NCI-H146 (cell line): ENCODE measurements at regions not wholly inside any gene's neighbourhood (a gene's known extent, or its start where the extent isn't known, plus 50 kb on each side); places are given as distances from the start of the nearest gene placed in this dataset.

Source experiments
- DNase-seq: peaks from one replicate; lab custom pipeline; 2025; lab: John Stamatoyannopoulos, UW

DNA sequence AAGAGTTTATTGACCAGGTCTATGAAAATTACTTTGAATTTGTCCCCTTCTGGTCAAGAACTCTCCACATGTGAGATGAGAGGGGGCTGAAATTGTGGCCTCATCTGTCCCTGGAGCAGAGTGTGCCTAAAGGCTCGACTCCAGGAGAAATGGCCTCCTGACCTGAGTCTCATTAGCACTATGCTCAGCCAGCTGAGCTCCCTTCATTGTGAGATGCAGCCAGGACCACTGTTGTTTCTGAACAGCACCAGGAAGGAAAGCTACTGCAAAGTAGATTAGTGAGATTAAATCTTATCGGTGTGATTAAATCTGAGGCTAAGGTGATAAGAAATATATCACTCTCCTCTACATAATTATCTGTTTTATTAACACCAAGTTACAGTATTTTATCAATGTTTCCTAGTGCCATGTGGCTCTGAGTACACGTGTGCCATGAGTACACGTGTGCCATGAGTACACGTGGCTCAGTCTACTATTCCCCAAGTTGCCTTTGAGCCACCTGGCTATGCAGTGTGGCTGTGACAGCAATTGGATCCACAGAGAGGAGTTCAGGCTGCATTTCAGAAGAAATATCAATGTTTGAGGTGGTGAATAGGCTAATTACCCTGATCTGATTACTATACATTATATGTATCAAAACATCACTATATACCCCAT, 126.9 kb downstream of the IPMK start:
- DNase-seq: no peak

DNA sequence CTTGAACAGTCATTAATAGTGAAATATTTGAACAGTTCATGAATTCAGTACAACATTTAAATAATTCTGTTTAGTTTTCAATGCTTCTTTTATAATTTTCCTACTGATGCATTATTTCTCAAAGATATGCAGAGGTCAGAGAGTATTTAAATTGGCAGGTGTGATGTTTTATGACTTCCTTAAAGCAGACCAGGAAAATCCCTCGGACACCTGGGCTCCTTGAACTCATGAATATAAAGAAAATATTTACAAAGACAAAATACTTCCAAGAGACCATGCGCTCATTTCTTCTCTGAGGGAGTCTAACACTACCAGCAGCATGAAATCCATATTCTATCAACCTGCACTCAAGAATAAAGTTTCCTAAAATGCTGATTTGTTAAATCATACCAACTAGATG, 127.6 kb downstream of the IPMK start:
- DNase-seq: no peak

DNA sequence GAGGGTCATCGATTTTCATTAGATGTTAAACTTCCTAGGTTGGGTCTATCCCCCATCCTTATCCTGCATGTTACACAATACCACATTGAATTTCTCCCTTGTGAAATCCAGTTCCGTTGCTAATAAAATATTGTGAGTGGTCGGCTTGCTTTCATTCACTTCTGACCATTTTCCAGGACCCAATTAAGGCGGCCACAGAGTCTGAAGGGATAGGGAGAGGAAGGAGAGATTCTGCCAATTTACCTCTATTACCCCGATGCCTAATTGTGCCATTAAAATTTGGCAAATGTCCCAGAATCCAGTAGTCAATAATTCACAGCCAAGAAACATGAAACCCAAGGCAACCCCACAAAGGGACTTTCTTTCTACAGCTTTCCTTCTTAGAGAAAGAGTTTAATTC, 129.9 kb downstream of the IPMK start:
- peak; percentile 80 for DNase-seq

DNA sequence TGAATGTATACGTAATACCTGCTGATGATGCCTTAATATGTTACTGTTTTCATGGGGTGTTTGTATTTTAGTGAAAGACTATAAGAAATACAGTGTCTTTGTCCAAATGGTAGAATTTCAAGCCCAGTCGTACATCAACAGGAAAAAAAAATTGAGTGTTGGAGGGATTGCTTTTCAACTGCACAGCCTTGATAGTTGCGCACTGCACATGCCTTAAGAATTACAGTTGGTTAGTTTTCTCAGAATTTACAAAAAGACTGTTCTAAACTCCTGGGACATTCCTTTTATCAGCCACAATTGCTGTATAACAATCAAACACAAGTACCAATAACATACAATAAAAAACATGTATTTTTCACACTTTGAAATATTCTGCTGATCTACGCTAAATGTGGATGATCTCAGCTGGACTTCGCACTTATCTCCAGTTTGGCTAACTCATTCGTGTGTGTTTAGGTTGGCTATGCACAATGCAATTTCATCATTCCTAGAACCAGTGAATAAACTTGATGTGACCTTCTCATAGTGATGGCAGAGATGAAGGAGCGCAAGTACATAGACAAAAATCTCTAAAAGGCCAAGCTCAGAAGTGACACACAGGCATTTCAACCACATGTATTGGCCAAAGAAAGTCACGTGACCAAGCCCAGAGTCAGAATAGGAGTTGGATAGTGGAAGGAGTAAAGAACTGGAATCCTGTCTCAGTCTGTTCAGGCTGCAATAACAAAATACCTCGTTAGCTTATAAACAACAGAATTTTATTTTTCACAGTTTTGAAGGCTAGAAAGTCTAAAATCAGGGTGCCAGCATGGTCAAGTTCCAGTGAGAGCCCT, 152.3 kb downstream of the IPMK start:
- no peak for DNase-seq

DNA sequence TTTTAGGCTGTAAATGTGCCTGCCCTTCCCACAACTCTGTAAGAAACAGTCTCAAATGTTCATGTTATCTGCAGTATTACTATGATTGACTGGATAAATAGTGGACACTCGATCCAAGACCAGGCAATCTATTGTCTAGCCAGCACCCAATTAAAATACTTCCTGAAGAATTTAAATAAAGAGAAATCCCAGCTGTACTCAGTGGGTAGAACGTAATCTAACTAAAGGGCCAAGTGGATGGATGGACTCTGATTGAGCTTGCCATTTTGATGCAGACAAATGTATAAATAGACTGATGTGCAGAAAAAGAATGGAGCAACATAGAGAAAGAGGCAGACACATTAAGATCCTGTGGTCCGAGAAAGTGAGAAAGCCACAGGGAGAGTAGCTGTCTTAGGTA, 158.0 kb downstream of the IPMK start:
- DNase-seq: no peak

DNA sequence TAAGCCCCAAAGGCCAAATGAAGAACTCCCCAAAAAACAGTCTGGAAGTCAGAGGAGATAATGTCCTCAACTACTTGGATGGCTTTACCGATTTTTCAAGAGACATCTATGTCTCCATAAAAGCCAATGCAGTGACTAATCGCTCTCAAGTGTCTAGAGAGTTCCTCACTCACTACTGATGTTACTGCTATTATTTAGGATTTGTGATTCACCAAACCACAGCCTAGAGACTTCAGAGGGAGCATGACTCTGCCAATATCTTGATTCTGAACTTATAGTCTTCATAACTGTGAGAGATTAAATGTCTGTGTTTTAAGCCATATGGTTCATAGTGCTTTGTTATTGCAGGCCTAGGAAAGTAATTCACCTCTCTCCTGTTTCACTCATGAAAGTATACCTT, 160.2 kb downstream of the IPMK start:
- no peak for DNase-seq

DNA sequence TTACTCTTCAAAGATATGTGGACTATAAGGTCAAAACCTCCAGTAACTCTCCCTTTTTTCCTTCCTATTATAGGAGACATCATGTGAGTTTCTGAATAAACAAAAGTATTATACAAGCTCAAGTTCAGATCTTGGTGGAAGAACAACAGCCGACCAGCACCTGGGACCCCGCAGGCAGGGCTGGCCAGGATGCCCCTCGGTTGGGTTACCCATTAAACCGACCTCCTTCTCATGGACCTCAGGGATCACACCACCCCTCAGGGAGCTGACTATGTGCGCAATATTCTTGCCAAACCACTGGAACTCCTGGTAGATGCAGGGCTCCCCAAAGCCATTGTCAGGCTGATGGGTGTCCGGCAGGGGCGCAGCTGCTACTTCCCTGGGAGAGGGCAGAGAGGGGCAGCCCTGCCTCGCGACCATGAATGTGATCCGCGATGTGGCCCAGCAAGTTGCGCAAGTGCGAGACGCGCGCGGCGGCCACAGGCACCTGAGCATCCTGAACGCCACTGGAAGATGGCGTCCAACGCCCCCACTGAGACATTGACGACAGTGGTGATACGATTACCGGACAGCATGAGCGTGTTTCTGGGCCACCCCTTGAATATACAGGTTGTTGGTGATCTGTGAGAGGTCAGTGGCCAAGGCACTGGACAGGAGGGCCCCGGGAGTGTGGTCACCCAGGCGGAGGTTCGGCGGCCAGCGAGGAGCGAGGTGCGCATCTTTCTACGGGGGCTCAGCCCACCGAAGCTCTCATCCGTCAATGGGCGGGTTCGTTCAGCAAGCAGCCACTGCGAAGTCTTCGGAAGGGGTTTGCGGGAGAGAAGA, 161.3 kb downstream of the IPMK start:
- DNase-seq: no peak

DNA sequence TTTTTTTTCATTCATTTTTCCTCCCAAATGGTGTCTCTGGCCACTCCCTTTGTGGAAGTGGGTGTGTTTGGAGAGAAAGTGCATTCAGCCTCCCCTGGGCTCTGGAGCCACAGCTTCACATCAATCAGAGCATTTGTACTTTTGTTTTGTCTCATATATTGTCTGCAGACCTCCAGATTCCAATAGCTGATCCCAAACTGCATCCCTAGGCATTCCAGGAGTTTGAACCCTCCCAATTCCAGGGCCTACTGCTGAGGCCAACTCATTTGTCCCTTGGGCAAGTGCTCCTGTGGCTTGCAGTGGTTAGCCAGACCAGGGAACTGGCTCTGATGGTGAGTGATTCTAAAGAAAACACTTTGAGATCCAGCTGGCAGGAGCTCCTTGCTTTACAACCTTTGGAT, 163.3 kb downstream of the IPMK start:
- DNase-seq: no peak

DNA sequence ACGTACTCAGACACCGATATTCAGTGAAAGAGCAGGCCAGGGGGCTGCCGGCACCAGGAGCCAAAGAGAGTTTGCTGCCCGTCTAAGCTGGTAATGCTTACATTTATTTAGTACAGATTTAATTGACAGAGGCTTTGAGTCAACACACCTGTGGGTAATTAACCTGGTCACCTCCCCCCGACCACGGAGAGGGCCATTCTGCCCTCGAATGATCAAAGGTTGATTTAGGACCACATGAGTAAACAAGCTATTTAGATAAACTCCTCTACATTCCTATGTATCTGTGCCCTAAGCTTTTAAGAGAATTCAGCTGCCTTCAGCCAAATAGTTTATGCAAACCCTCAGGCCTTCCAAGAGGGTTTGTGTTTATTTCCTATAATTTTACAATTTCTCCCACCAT, 164.8 kb downstream of the IPMK start:
- DNase-seq: no peak

DNA sequence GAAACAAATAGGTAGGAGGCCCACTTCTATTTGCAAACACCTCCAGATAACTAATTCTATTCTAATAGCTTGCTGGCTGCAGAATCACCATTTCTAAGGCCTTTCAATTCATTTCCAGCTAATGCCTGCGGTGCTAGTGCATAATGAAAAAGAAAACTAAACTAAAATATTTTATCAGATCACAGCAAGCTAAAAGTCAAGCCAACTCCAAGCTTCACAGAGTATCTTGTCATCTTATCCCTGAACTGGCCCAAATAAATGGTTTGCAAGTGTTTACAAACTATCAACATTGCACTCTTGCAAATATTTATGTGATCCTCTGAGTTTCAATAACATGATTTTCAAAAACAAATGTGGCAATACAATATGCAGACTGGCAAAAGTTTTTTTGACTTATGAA, 166.0 kb downstream of the IPMK start:
- DNase-seq: no peak

DNA sequence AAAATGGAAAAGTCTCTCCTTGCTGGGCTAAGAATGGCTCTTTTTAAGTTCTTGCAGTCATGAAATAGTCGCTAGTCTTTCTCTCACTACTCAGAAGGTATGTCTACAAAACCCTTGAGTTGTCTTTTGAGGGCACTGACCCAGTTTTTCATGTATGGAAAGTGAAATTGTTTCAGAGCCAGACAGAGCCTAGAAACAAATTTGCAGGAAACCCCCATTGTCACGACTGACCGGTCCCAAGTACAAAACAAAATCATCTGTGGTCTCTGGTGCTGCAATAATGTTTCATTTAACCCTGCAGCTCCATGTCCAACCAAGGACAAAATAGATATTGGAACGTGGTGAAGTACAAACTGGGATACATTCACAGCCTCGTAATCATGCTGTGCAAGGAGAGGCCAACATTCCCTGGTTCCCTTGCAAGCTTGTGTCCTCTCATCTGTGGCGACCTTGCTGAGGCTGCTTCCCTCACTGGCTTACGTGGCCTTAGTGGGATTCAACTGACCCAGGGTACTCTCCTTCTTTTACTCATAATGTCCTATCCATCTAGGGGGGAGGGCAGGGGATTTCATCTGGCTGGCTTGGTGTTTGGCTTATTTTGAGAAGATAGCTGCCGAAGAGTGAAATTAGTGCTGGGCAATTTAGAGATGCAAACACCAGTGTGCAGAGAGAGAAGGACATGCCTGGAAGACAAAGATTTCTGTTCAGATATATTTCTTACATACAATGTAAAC, 172.5 kb downstream of the IPMK start:
- no peak for DNase-seq

DNA sequence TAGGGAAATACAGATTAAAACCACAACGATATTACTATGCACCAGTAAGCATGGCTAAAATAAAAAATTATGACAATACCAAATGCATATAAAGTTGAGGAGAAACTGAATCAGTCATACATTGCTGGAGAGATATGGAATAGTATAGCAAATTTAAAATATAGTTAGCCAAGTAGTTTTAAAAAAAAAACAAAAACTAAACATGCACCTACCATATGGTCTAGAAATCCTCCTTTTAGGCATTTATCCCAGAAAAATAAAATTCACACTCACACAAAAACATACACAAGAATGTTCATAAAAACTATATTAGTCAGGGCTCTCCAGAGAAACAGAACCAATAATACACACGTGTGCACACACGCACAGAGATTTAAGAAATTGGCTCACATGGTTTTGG, 175.8 kb downstream of the IPMK start:
- DNase-seq: no peak

DNA sequence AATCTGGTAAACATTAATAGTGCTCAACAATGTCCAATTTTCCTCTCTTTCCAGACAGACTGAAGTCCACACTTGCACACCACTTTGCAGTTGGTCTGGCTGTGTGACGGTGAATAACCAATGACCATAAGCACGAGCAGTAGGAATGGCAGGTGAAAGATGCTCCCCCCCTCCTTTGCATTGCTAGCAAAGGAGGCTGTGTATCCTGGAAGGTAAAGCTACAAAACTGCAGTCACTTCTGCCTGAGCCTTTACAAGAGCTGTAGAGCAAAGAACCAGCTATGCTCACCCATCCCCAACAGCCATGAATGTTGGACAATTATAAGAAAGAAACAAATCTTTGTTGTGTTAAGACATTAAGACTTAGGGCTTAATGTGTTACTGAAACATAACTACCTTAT, 178.0 kb downstream of the IPMK start:
- no peak for DNase-seq

DNA sequence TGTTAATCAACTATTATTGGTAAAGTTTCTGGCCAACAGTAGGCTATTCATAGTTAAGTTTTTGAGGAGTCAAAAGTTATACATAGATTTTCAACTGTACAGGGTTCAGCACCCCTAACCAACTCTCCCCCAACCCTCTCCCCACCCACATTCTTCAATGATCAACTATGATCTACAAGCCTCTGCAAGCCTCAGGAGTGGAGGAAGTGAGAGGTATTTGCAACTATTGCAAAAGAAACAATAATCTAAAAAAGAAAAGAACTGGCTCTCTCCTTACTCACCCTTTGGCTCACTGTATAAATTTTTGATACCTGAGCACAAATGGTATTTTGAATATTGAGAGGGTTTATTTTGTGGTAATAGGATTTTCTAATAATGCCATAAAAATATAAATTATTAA, 179.8 kb downstream of the IPMK start:
- no peak for DNase-seq

DNA sequence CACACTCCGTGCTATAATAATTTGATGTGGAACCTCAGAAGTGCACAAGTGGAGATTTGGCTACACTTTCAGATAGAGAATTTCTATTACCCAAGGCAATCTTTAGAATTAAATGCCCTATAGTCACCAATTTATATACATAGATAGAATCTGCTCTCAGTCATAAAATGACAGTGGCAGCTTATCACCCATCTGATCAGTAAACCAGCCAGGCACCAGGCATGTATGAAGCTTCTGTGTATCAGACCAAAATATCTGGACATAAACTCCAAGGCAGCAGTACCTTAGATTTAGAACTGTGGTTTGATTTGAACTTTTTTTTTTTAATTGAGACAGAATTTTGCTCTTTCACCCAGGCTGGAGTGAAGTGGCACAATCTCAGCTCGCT, 180.9 kb downstream of the IPMK start:
- DNase-seq: no peak

DNA sequence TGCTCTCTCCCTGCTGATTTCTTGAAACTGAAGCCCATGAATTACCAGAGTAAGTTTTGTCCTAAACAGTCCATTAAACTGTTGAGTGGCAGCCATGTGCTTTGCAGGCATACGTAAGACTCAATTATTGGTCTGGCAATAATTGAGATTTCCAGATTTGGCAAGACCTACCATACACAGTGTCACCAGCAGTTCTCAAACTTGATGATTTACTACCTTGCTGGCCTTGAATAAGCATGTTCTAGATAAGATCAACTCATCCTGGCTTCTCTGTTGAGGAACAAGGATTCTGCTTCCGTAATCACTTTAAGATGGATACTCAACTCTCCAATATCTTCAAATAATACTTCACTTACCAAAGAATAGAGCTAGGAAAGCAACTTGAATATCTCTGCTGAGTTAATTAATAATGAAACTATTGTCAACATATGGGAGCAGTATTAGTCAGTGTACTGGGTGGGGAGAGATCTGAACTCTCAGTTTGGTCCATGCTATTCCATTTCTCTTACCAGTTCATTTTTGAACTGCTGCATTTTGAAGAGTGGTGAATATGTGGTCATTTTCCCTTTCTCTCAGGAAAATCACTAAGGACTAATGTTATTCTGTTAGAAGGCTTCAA, 181.4 kb downstream of the IPMK start:
- no peak for DNase-seq

DNA sequence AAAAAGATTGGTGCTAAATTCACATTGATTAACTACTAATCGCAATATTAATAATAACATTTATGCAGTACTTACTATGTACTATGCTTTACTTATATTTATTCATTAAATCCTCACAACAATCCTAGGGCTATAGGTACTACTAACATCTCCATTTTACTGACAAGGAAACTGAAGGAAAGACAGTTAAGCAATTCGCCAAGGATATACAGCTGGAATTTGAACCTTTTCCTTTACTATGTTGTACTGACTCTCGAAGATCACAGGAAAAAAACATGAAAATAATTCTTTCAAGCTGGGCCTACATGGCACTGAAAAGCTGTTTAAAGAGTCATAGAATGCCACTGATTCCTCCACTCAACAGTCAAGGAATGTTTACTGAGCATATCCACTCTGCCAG, 185.4 kb downstream of the IPMK start:
- DNase-seq: no peak

DNA sequence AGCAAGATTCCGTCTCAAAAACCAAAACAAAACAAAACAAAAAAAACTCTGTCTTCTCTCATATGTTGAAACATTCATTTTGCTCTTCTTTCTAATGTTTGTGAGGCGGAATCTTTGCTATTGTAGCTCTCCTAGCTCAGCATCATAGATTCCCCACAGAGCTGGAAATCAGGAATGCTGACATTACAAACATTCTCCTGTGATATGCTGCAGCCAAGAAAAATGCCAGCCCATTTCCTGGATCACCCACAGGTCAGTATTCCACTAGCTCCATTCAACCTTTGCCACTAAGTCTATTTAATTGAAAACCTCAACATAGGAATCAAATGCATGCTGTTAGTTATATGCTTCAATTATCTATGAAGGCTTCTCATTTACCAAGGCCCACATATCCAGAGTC, 186.3 kb downstream of the IPMK start:
- DNase-seq: no peak

DNA sequence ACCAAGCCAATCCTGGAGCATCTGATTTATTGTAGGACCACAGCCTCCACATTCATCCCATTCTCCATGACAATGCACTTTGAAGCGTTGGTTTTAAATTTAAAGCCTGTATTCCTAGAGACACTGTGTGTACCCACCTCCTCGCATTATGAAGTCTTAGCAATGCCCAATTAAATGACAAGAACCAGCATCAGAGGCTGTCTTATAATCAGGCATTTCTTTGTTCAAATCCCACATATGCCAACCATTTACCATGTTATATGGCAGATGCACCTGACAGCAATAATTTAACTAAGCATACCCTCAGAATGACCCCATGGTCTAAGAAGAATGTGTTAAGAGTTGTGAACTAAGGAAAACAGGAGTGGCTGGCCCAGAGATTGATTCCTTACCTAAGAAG, 188.2 kb downstream of the IPMK start:
- no peak for DNase-seq

DNA sequence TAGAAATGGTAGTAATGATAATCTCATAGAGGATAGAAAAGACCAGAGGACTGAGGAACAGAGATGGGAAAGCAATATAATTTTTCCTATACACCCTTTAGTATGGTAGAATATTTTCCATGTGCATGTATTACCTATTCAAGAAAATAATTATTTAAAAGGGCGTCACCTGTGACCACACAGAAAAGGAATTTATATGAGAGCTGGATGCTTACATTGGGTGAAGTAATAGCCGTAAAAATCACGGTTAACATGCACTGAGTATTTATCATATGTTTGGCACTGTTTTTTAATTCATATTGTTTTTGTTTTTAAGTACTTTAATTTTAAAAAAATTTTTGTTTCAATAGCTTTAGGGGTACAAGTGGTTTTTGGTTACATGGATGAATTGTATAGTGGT, 195.1 kb downstream of the IPMK start:
- no peak for DNase-seq

DNA sequence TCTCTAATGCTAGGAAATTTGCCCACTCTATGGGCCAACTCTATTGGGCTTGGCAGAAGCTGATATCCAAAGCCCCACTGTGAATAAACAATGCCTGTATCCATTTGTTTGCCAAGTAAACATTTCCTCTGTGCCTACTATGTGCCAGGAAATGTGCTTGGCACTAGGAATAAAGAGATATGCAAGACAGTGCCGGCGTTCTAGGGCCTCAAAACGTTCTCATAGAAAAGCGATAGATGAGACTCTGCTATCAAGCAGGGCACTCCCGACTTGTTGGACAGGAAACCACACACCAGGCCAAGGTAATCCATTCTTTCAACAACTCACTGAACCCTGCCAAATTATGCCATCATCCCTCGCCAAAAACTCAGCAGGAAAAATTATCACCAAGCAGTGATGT, 196.7 kb downstream of the IPMK start:
- DNase-seq: no peak

DNA sequence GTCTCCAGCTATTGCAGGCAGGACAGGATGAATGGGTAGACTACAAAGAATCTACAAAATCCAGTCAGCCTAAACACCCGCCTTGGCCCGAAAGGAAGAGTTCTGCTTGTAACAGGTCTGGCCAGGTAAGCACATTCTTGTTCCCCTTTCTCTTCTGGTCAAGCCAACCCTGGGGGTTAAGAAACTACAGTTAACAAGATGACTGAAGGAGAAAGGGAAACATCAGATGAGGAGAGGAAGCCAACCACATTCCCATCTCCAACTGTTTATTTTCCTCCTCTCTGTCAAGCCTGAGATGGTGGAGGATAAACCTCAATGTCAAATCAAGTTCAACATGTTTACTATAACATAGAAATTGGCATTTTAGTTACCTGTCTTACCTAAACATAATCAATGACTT, 198.9 kb downstream of the IPMK start:
- no peak for DNase-seq
